ENCODE measurements at regions not wholly inside any gene's neighbourhood (a gene's known extent, or its start where the extent isn't known, plus 50 kb on each side); places are given as distances from the start of the nearest gene placed in this dataset.

- Histone ChIP-seq H3K27me3 (ENCODE audit: control insufficient read depth in 2 of 2, insufficient read depth in 2 of 2, low read length in 2 of 2) (no peaks in the 10 kb centered on the region), H3K9me3 (replicated peaks; ENCODE audit: control insufficient read depth, insufficient read depth, low read length) (peaks cover 3% of the 10 kb centered on the region), H3K4me3 (replicated peaks in 1 of 3; ENCODE audit: insufficient read depth in 1 of 3, low read depth in 1 of 3, low read length in 3 of 3) (no peak overlapping the region), H4K20me1 (replicated peaks; ENCODE audit: control insufficient read depth, extremely low read depth, insufficient read depth, low read length) (no peaks in the 10 kb centered on the region), H3K27ac (ENCODE audit: insufficient read depth, low read depth, low read length) (no peak overlapping the region), H2AFZ (ENCODE audit: low read depth, low read length) (no peak overlapping the region), H3K4me2 (ENCODE audit: insufficient read depth, low read length) (no peak overlapping the region), H3K79me2 (ENCODE audit: control insufficient read depth, insufficient read depth, low read length) (no peaks in the 10 kb centered on the region), H3K9ac (replicated peaks; ENCODE audit: extremely low read depth, insufficient read depth, low read length) (no peak overlapping the region), H3K36me3 (ENCODE audit: control insufficient read depth in 2 of 2, extremely low read depth in 1 of 2, insufficient read depth in 2 of 2, low read length in 2 of 2) (no peaks in the 10 kb centered on the region), H3K4me1 (ENCODE audit: control insufficient read depth, extremely low read depth, insufficient read depth, low read length) (no peaks in the 10 kb centered on the region), H3K9me1 (replicated peaks; ENCODE audit: control insufficient read depth, extremely low read depth, insufficient read depth, low read length) (no peaks in the 10 kb centered on the region)
- no peak for DNase-seq (ENCODE audit: low read depth, low spot score)
- intact Hi-C loops (cut with micrococcal nuclease) = no loop called here
- dilution Hi-C loops (cut with MboI; ENCODE audit: extremely low pct_ligation_motif_present, low sequenced_read_pairs) = no loop called here
- TF ChIP-seq POLR2AphosphoS5 (IDR thresholded peaks at IDR 0.05; ENCODE audit: insufficient read depth, low read depth, low read length) (no peak), POLR2A (IDR thresholded peaks at IDR 0.05; ENCODE audit: low read depth, low read length) (no peak), GATA2 (IDR thresholded peaks at IDR 0.05; ENCODE audit: insufficient read depth, insufficient read length, low read depth, low read length) (no peak), MYC (IDR thresholded peaks at IDR 0.05; ENCODE audit: low read depth, low read length) (no peak), CTCF (IDR thresholded peaks at IDR 0.05; ENCODE audit: extremely low read depth in 1 of 2, insufficient read depth in 1 of 2, low read depth in 1 of 2, low read length in 2 of 2) (no peak), FOS (IDR thresholded peaks at IDR 0.05; ENCODE audit: borderline replicate concordance, insufficient read depth, low read length) (no peak), EZH2 (IDR thresholded peaks at IDR 0.05; ENCODE audit: borderline replicate concordance, low read depth, low read length, severe bottlenecking) (no peak), MAX (IDR thresholded peaks at IDR 0.05; ENCODE audit: insufficient read depth, insufficient read length) (no peak), JUN (IDR thresholded peaks at IDR 0.05; ENCODE audit: borderline replicate concordance, insufficient read depth, insufficient read length, low read depth) (no peak)
- FAIRE-seq = no peak
- ChIA-PET CTCF (no interaction called here), POLR2A (no interaction called here)
- BruUV-seq (replicated peaks) = no TSS peak
Measured at GRCh38 chr11:101341578-101341977, 212.0 kb upstream of the PGR start.
